HUES6 (cell line): ENCODE measurements at regions not wholly inside any gene's neighbourhood (a gene's known extent, or its start where the extent isn't known, plus 50 kb on each side); places are given as distances from the start of the nearest gene placed in this dataset.
A peak's percentile ranks its signal among the peaks of the same experiment; 100 is the strongest.
"Not testable (repeated sequence)": the region's sequence is repeated elsewhere in the genome, so short reads cannot be mapped to it uniquely, and the experiment has no call there.

Experiments used
- H3K27ac ChIP-seq: 2 replicates; pipeline ENCODE4 v1.7.0; 2013; ENCODE audit warnings: low read depth, mild to moderate bottlenecking, low read length, inconsistent platforms
- H3K27me3 ChIP-seq: 2 replicates; pipeline ENCODE4 v1.6.1; 2013; ENCODE audit warnings: low read length; ENCODE audit not compliant: control insufficient read depth, insufficient read depth
- H3K36me3 ChIP-seq: 2 replicates; pipeline ENCODE4 v1.6.1; 2013; ENCODE audit warnings: low read length; ENCODE audit not compliant: control insufficient read depth, insufficient read depth
- H3K4me1 ChIP-seq: 2 replicates; pipeline ENCODE4 v1.6.1; 2013; ENCODE audit warnings: low read length; ENCODE audit not compliant: control insufficient read depth, insufficient read depth
- H3K4me3 ChIP-seq: 2 replicates; pipeline ENCODE4 v1.5.1; 2013; ENCODE audit warnings: low read depth, low read length
- H3K9ac ChIP-seq: one replicate; pipeline ENCODE4 v1.6.1; 2013; ENCODE audit warnings: mild to moderate bottlenecking, low read length
- H3K9me3 ChIP-seq: 2 replicates; pipeline ENCODE4 v1.6.1; 2013; ENCODE audit warnings: low read depth, low read length; ENCODE audit not compliant: control insufficient read depth, insufficient read depth

- Histone ChIP-seq H3K9me3 (peaks cover 21% of the 10 kb centered on the region; the same call in 1 of the 2 replicates), H3K36me3 (peaks cover 58% of the 10 kb centered on the region; the same call in 1 of the 2 replicates), H3K9ac (no peak overlapping the region), H3K4me1 (no peaks in the 10 kb centered on the region), H3K4me3 (no peak overlapping the region), H3K27ac (no peak overlapping the region), H3K27me3 (no peaks in the 10 kb centered on the region)
Measured at GRCh38 chr3:191644291-191644690, 183.3 kb downstream of the PYDC2 start.

GRCh38 chr3:191646242-191646641 lies 185.3 kb downstream of the PYDC2 start:
- no peaks in the 10 kb centered on the region for H3K27me3 ChIP-seq
- peaks cover 40% of the 10 kb centered on the region for H3K9me3 ChIP-seq
- H3K4me1 ChIP-seq, result no peaks in the 10 kb centered on the region
- H3K36me3 ChIP-seq, result peaks cover 75% of the 10 kb centered on the region; the same call in 1 of the 2 replicates
- H3K9ac ChIP-seq, result no peak overlapping the region
- H3K27ac ChIP-seq, result no peak overlapping the region
- H3K4me3 ChIP-seq, result no peak overlapping the region

GRCh38 chr3:191648787-191649186 lies 187.8 kb downstream of the PYDC2 start:
- no peak overlapping the region for H3K4me3 ChIP-seq
- no peaks in the 10 kb centered on the region for H3K4me1 ChIP-seq
- H3K27me3 ChIP-seq, result no peaks in the 10 kb centered on the region
- no peak overlapping the region for H3K9ac ChIP-seq
- H3K27ac ChIP-seq, result no peak overlapping the region
- H3K36me3 ChIP-seq, result peaks cover 83% of the 10 kb centered on the region; the same call in 1 of the 2 replicates
- peaks cover 61% of the 10 kb centered on the region for H3K9me3 ChIP-seq

- H3K4me1 ChIP-seq, result no peaks in the 10 kb centered on the region
- peaks cover 66% of the 10 kb centered on the region for H3K9me3 ChIP-seq
- H3K27ac ChIP-seq, result no peak overlapping the region
- H3K36me3 ChIP-seq, result peaks cover 85% of the 10 kb centered on the region; the same call in 1 of the 2 replicates
- no peak overlapping the region for H3K4me3 ChIP-seq
- no peak overlapping the region for H3K9ac ChIP-seq
- H3K27me3 ChIP-seq, result no peaks in the 10 kb centered on the region
Measured at GRCh38 chr3:191649626-191650025, 188.7 kb downstream of the PYDC2 start.

GRCh38 chr3:191658781-191659419 lies 197.9 kb downstream of the PYDC2 start:
- H3K9ac ChIP-seq, H3K4me3 ChIP-seq, H3K27me3 ChIP-seq, H3K4me1 ChIP-seq, H3K27ac ChIP-seq: not testable (repeated sequence)
- Histone ChIP-seq H3K36me3 (peaks cover 94% of the 10 kb centered on the region; the same call in 1 of the 2 replicates), H3K9me3 (peaks cover 18% of the 10 kb centered on the region; the same call in 1 of the 2 replicates)

GRCh38 chr3:191662150-191662549 lies 201.2 kb downstream of the PYDC2 start:
- H3K4me3 ChIP-seq, H3K27ac ChIP-seq, H3K9ac ChIP-seq, H3K9me3 ChIP-seq, H3K4me1 ChIP-seq, H3K27me3 ChIP-seq: not testable (repeated sequence)
- peaks cover 78% of the 10 kb centered on the region; the same call in 1 of the 2 replicates for H3K36me3 ChIP-seq

GRCh38 chr3:191680989-191681597 lies 220.1 kb downstream of the PYDC2 start:
- H3K36me3 ChIP-seq, result peaks cover 2% of the 10 kb centered on the region; the same call in 1 of the 2 replicates
- no peaks in the 10 kb centered on the region for H3K27me3 ChIP-seq
- H3K27ac ChIP-seq, result no peak overlapping the region
- peaks cover 3% of the 10 kb centered on the region; the same call in 1 of the 2 replicates for H3K9me3 ChIP-seq
- H3K4me3 ChIP-seq, result no peak overlapping the region
- no peak overlapping the region for H3K9ac ChIP-seq
- no peaks in the 10 kb centered on the region for H3K4me1 ChIP-seq

GRCh38 chr3:191682961-191683360 lies 222.0 kb downstream of the PYDC2 start:
- H3K4me1 ChIP-seq, result peaks cover 4% of the 10 kb centered on the region; the same call in 1 of the 2 replicates
- no peak overlapping the region for H3K4me3 ChIP-seq
- H3K36me3 ChIP-seq, result peaks cover 2% of the 10 kb centered on the region; the same call in 1 of the 2 replicates
- no peak overlapping the region for H3K27ac ChIP-seq
- H3K9ac ChIP-seq, result no peak overlapping the region
- no peaks in the 10 kb centered on the region for H3K27me3 ChIP-seq
- H3K9me3 ChIP-seq, result peaks cover 3% of the 10 kb centered on the region; the same call in 1 of the 2 replicates

- Histone ChIP-seq H3K9me3 (no peaks in the 10 kb centered on the region), H3K36me3 (no peaks in the 10 kb centered on the region), H3K27ac (peak overlapping the region; percentile 22; the same call in 1 of the 2 replicates), H3K27me3 (no peaks in the 10 kb centered on the region), H3K4me1 (peaks cover 28% of the 10 kb centered on the region), H3K9ac (no peak overlapping the region), H3K4me3 (no peak overlapping the region)
Measured at GRCh38 chr3:191686626-191687025, 225.7 kb downstream of the PYDC2 start.

GRCh38 chr3:191688756-191689433 lies 227.9 kb downstream of the PYDC2 start:
- H3K27ac ChIP-seq, result peak overlapping the region; percentile 93
- H3K27me3 ChIP-seq, result no peaks in the 10 kb centered on the region
- H3K36me3 ChIP-seq, result no peaks in the 10 kb centered on the region; the same call in 1 of the 2 replicates
- H3K4me1 ChIP-seq, result peaks cover 32% of the 10 kb centered on the region
- no peaks in the 10 kb centered on the region; the same call in 1 of the 2 replicates for H3K9me3 ChIP-seq
- peak overlapping the region; percentile 31; the same call in 1 of the 2 replicates for H3K4me3 ChIP-seq
- peak overlapping the region; percentile 70 for H3K9ac ChIP-seq

GRCh38 chr3:191691184-191691583 lies 230.2 kb downstream of the PYDC2 start:
- not testable (repeated sequence) for H3K4me3 ChIP-seq, H3K27me3 ChIP-seq, H3K9me3 ChIP-seq, H3K36me3 ChIP-seq
- Histone ChIP-seq H3K4me1 (peaks cover 38% of the 10 kb centered on the region), H3K9ac (peak overlapping the region; percentile 38), H3K27ac (peak overlapping the region; percentile 74)
